HCT116 (cell line): ENCODE measurements at regions not wholly inside any gene's neighbourhood (a gene's known extent, or its start where the extent isn't known, plus 50 kb on each side); places are given as distances from the start of the nearest gene placed in this dataset.

ENCODE experiments used
- POLR2A ChIP-seq: IDR thresholded peaks from 2 replicates; pipeline ENCODE4 v1.7.0; 2011; ENCODE audit warnings: borderline replicate concordance; ENCODE audit not compliant: insufficient read depth, insufficient read length; ENCODE audit errors: extremely low read depth
- ZFX ChIP-seq: fragments of 450-650 bp; IDR thresholded peaks from 2 replicates; pipeline ENCODE4 v1.6.1; 2017
- TF ChIP-seq, protein P1 (sequence below), 3 experiments: fragments of 200-600 bp in 1 of 3; sonication (generic) in 1 of 3; IDR thresholded peaks in 2 of 3; conservative IDR thresholded peaks in 1 of 3; 2 replicates each; pipeline ENCODE4 v1.5.1; 2012 to 2017; ENCODE audit warnings: low read depth in 2 of 3, low read length in 2 of 3, antibody characterized with exemption in 1 of 3, borderline replicate concordance in 1 of 3, control low read depth in 1 of 3, mild to moderate bottlenecking in 1 of 3, mixed read lengths in 1 of 3, mixed run types in 1 of 3, moderate library complexity in 1 of 3; ENCODE audit not compliant: insufficient read depth in 1 of 3
- TF ChIP-seq, protein P2 (sequence below): IDR thresholded peaks from 2 replicates; pipeline ENCODE4 v1.6.1; 2012; ENCODE audit warnings: low read depth

- no peak for TF ChIP-seq POLR2A
- TF ChIP-seq, protein P1, sequence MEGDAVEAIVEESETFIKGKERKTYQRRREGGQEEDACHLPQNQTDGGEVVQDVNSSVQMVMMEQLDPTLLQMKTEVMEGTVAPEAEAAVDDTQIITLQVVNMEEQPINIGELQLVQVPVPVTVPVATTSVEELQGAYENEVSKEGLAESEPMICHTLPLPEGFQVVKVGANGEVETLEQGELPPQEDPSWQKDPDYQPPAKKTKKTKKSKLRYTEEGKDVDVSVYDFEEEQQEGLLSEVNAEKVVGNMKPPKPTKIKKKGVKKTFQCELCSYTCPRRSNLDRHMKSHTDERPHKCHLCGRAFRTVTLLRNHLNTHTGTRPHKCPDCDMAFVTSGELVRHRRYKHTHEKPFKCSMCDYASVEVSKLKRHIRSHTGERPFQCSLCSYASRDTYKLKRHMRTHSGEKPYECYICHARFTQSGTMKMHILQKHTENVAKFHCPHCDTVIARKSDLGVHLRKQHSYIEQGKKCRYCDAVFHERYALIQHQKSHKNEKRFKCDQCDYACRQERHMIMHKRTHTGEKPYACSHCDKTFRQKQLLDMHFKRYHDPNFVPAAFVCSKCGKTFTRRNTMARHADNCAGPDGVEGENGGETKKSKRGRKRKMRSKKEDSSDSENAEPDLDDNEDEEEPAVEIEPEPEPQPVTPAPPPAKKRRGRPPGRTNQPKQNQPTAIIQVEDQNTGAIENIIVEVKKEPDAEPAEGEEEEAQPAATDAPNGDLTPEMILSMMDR (IDR thresholded peaks at IDR 0.05 in 2 of 3, conservative IDR thresholded peaks at IDR 0.05 in 1 of 3; ENCODE audit: borderline replicate concordance in 1 of 3, insufficient read depth in 1 of 3, low read depth in 2 of 3, low read length in 2 of 3): no peak
- TF ChIP-seq, protein P2, sequence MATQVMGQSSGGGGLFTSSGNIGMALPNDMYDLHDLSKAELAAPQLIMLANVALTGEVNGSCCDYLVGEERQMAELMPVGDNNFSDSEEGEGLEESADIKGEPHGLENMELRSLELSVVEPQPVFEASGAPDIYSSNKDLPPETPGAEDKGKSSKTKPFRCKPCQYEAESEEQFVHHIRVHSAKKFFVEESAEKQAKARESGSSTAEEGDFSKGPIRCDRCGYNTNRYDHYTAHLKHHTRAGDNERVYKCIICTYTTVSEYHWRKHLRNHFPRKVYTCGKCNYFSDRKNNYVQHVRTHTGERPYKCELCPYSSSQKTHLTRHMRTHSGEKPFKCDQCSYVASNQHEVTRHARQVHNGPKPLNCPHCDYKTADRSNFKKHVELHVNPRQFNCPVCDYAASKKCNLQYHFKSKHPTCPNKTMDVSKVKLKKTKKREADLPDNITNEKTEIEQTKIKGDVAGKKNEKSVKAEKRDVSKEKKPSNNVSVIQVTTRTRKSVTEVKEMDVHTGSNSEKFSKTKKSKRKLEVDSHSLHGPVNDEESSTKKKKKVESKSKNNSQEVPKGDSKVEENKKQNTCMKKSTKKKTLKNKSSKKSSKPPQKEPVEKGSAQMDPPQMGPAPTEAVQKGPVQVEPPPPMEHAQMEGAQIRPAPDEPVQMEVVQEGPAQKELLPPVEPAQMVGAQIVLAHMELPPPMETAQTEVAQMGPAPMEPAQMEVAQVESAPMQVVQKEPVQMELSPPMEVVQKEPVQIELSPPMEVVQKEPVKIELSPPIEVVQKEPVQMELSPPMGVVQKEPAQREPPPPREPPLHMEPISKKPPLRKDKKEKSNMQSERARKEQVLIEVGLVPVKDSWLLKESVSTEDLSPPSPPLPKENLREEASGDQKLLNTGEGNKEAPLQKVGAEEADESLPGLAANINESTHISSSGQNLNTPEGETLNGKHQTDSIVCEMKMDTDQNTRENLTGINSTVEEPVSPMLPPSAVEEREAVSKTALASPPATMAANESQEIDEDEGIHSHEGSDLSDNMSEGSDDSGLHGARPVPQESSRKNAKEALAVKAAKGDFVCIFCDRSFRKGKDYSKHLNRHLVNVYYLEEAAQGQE: no peak
- no peak for TF ChIP-seq ZFX
Observed at GRCh38 chr21:18049461-18049860, 195.2 kb upstream of the CHODL start.
